ENCODE measurements at regions not wholly inside any gene's neighbourhood (a gene's known extent, or its start where the extent isn't known, plus 50 kb on each side); places are given as distances from the start of the nearest gene placed in this dataset.

GRCh38 chr7:63080406-63080805, 918.2 kb upstream of the ZNF722 start:
- TF ChIP-seq HOXB6 (CRISPR knock-in tag; IDR thresholded peaks at IDR 0.05; ENCODE audit: borderline replicate concordance) = no peak
- no peak for TF ChIP-seq ZNF830 (CRISPR knock-in tag; IDR thresholded peaks at IDR 0.05)
- TF ChIP-seq, protein P1, sequence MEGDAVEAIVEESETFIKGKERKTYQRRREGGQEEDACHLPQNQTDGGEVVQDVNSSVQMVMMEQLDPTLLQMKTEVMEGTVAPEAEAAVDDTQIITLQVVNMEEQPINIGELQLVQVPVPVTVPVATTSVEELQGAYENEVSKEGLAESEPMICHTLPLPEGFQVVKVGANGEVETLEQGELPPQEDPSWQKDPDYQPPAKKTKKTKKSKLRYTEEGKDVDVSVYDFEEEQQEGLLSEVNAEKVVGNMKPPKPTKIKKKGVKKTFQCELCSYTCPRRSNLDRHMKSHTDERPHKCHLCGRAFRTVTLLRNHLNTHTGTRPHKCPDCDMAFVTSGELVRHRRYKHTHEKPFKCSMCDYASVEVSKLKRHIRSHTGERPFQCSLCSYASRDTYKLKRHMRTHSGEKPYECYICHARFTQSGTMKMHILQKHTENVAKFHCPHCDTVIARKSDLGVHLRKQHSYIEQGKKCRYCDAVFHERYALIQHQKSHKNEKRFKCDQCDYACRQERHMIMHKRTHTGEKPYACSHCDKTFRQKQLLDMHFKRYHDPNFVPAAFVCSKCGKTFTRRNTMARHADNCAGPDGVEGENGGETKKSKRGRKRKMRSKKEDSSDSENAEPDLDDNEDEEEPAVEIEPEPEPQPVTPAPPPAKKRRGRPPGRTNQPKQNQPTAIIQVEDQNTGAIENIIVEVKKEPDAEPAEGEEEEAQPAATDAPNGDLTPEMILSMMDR (IDR thresholded peaks at IDR 0.05 in 2 of 3, conservative IDR thresholded peaks at IDR 0.05 in 1 of 3; ENCODE audit: insufficient read depth in 2 of 3, low read depth in 1 of 3, low read length in 3 of 3) = no peak
- TF ChIP-seq FOSL1 (tag; conservative IDR thresholded peaks at IDR 0.05) = no peak
- no peak for TF ChIP-seq SIN3A (IDR thresholded peaks at IDR 0.05; ENCODE audit: borderline replicate concordance in 2 of 2, control insufficient read depth in 1 of 2, low read depth in 2 of 2, low read length in 2 of 2)
